CD14-positive monocyte (primary cell): ENCODE measurements at regions not wholly inside any gene's neighbourhood (a gene's known extent, or its start where the extent isn't known, plus 50 kb on each side); places are given as distances from the start of the nearest gene placed in this dataset.

ENCODE experiments used
- DNase-seq, 3 donors: peaks; one replicate each; pipeline ENCODE4 v3.0.0-alpha.2; 2011 to 2022
- H2AFZ ChIP-seq: 2 replicates; pipeline ENCODE4 v1.6.0; 2012; ENCODE audit warnings: mild to moderate bottlenecking, low read depth, low read length, inconsistent platforms; ENCODE audit not compliant: insufficient read depth, poor library complexity, severe bottlenecking
- H3K27ac ChIP-seq, 2 donors: 1 replicate in 1 of 2; 2 replicates in 1 of 2; pipeline ENCODE4 v1.5.1; 2012 to 2013; ENCODE audit warnings: low read length in 2 of 2, control low read depth in 1 of 2, inconsistent platforms in 1 of 2, low read depth in 1 of 2, mild to moderate bottlenecking in 1 of 2
- H3K27me3 ChIP-seq, 2 donors: one replicate each; pipeline versions ENCODE4 v1.6.0 to v1.6.1; 2011 to 2013; ENCODE audit warnings: low read length in 2 of 2; ENCODE audit not compliant: control insufficient read depth in 2 of 2, insufficient read depth in 2 of 2
- H3K36me3 ChIP-seq, 2 donors: replicated peaks in 1 of 2; 1 replicate in 1 of 2; 2 replicates in 1 of 2; pipeline versions ENCODE4 v1.5.1 to v1.6.1; 2012 to 2013; ENCODE audit warnings: low read length in 2 of 2, control low read depth in 1 of 2, inconsistent platforms in 1 of 2, mild to moderate bottlenecking in 1 of 2; ENCODE audit not compliant: insufficient read depth in 2 of 2, control insufficient read depth in 1 of 2
- H3K4me1 ChIP-seq, 2 donors: 1 replicate in 1 of 2; 2 replicates in 1 of 2; pipeline versions ENCODE4 v1.5.1 to v1.6.1; 2012 to 2013; ENCODE audit warnings: low read length in 2 of 2, control low read depth in 1 of 2, inconsistent platforms in 1 of 2, mild to moderate bottlenecking in 1 of 2, moderate library complexity in 1 of 2; ENCODE audit not compliant: insufficient read depth in 2 of 2, control insufficient read depth in 1 of 2
- H3K4me2 ChIP-seq: replicated peaks from 2 replicates; pipeline ENCODE3; 2012; ENCODE audit warnings: low read length, moderate library complexity, mild to moderate bottlenecking; ENCODE audit not compliant: poor library complexity, severe bottlenecking; ENCODE audit errors: extremely low read depth
- H3K4me3 ChIP-seq, 3 experiments: fragments of 200-600 bp in 1 of 3; sonication (generic) in 1 of 3; replicated peaks in 1 of 3; 1 replicate in 2 of 3; 2 replicates in 1 of 3; pipeline ENCODE4 v1.5.1; 2011 to 2013; ENCODE audit warnings: low read length in 3 of 3, mild to moderate bottlenecking in 3 of 3, control low read depth in 2 of 3, low read depth in 2 of 3, inconsistent platforms in 1 of 3, moderate library complexity in 1 of 3
- H3K79me2 ChIP-seq: 2 replicates; pipeline ENCODE4 v1.6.0; 2012; ENCODE audit warnings: mild to moderate bottlenecking, control low read depth, inconsistent platforms, low read length, moderate library complexity; ENCODE audit not compliant: insufficient read depth
- H3K9ac ChIP-seq: 2 replicates; pipeline ENCODE4 v1.6.0; 2017; ENCODE audit warnings: low read length, mild to moderate bottlenecking; ENCODE audit not compliant: insufficient read depth, poor library complexity, severe bottlenecking
- H3K9me3 ChIP-seq, 2 donors: replicated peaks in 1 of 2; 1 replicate in 1 of 2; 2 replicates in 1 of 2; pipeline versions ENCODE4 v1.5.1 to v1.6.1; 2012 to 2013; ENCODE audit warnings: low read length in 2 of 2, control low read depth in 1 of 2; ENCODE audit not compliant: control insufficient read depth in 1 of 2, insufficient read depth in 1 of 2
- H4K20me1 ChIP-seq: 2 replicates; pipeline ENCODE4 v1.6.0; 2012; ENCODE audit warnings: mild to moderate bottlenecking, low read length, control low read depth, moderate library complexity; ENCODE audit not compliant: insufficient read depth
- H3K27ac Mint-ChIP-seq, 7 donors: one replicate each; pipeline ENCODE4 v1.8.0; 2020; ENCODE audit warnings: mild to moderate bottlenecking in 7 of 7, mixed read lengths in 7 of 7, moderate library complexity in 6 of 7, inconsistent platforms in 2 of 7
- H3K27me3 Mint-ChIP-seq, 3 donors: one replicate each; pipeline ENCODE4 v1.8.0; 2021 to 2022; ENCODE audit warnings: low read depth in 3 of 3, mild to moderate bottlenecking in 3 of 3, mixed read lengths in 3 of 3, moderate library complexity in 3 of 3, inconsistent platforms in 1 of 3
- H3K36me3 Mint-ChIP-seq, 2 donors: one replicate each; pipeline ENCODE4 v1.8.0; 2020; ENCODE audit warnings: mixed read lengths in 2 of 2, inconsistent platforms in 1 of 2, mild to moderate bottlenecking in 1 of 2
- H3K4me1 Mint-ChIP-seq: one replicate; pipeline ENCODE4 v1.8.0; 2020; ENCODE audit warnings: mild to moderate bottlenecking, mixed read lengths
- H3K4me3 Mint-ChIP-seq, 2 donors: one replicate each; pipeline ENCODE4 v1.8.0; 2020; ENCODE audit warnings: mild to moderate bottlenecking in 2 of 2, mixed read lengths in 2 of 2, moderate library complexity in 1 of 2
- H3K9me3 Mint-ChIP-seq, 7 donors: one replicate each; pipeline ENCODE4 v1.8.0; 2020 to 2022; ENCODE audit warnings: mixed read lengths in 7 of 7, mild to moderate bottlenecking in 6 of 7, moderate library complexity in 6 of 7, inconsistent platforms in 2 of 7
- WGBS: methylation state at CpG from one replicate; pipeline ENCODE4 v1.1.5; 2013; ENCODE audit warnings: missing lambda C conversion rate; ENCODE audit not compliant: insufficient coverage; 5-methylcytosine and 5-hydroxymethylcytosine counted together
- intact Hi-C, 2 donors: fragments of 100-400 bp; cut with micrococcal nuclease; formaldehyde crosslinking; loops; one replicate each; pipeline versions ENCODE4 v1.15.0 to v1.15.1; 2023
- TF ChIP-seq, protein P1 (sequence below): fragments of 200-600 bp; IDR thresholded peaks from one replicate; pipeline ENCODE4 v1.8.0; 2022; ENCODE audit warnings: antibody characterized with exemption, mild to moderate bottlenecking

DNA sequence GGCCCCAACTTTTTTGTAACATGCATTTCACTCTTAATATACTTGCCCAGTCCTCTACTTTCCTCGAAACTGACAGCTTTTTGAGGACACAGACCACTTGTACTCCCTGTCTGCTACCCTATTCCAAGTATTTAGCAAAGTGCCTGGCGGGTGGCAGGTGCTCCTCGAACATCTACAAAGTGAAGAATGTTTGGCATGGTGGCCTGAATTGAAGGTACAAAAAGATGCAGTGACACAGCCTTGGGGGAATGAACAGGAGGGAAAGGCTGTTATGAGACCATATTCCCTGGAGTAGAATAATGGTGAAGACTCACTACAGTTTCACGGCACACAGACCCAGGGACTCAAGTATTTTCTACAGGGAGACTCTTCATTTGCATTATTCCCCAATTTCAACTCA lies 590.9 kb downstream of the PRELID2 start:
- H3K9ac ChIP-seq = no peak overlapping the region
- no peak overlapping the region for H3K4me3 Mint-ChIP-seq
- intact Hi-C loops = no loop called here
- no peaks in the 10 kb centered on the region for H3K4me1 ChIP-seq
- H3K4me1 Mint-ChIP-seq = no peaks in the 10 kb centered on the region
- no peak overlapping the region for H2AFZ ChIP-seq
- H4K20me1 ChIP-seq = no peaks in the 10 kb centered on the region
- no peak overlapping the region for H3K4me2 ChIP-seq
- H3K9me3 Mint-ChIP-seq = peaks cover 0 to 1% (median 0%) of the 10 kb centered on the region in 7 donors
- H3K27me3 Mint-ChIP-seq = no peaks in the 10 kb centered on the region
- H3K27ac ChIP-seq = no peak overlapping the region
- TF ChIP-seq, protein P1, sequence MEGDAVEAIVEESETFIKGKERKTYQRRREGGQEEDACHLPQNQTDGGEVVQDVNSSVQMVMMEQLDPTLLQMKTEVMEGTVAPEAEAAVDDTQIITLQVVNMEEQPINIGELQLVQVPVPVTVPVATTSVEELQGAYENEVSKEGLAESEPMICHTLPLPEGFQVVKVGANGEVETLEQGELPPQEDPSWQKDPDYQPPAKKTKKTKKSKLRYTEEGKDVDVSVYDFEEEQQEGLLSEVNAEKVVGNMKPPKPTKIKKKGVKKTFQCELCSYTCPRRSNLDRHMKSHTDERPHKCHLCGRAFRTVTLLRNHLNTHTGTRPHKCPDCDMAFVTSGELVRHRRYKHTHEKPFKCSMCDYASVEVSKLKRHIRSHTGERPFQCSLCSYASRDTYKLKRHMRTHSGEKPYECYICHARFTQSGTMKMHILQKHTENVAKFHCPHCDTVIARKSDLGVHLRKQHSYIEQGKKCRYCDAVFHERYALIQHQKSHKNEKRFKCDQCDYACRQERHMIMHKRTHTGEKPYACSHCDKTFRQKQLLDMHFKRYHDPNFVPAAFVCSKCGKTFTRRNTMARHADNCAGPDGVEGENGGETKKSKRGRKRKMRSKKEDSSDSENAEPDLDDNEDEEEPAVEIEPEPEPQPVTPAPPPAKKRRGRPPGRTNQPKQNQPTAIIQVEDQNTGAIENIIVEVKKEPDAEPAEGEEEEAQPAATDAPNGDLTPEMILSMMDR = no peak
- H3K79me2 ChIP-seq = no peaks in the 10 kb centered on the region
- WGBS = 92% methylated on average over 3 of the region's 4 CpGs
- H3K27me3 ChIP-seq = no peaks in the 10 kb centered on the region
- no peaks in the 10 kb centered on the region for H3K36me3 ChIP-seq
- no peak overlapping the region for H3K27ac Mint-ChIP-seq
- no peak overlapping the region for H3K4me3 ChIP-seq
- no peak for DNase-seq
- H3K9me3 ChIP-seq = no peaks in the 10 kb centered on the region
- no peaks in the 10 kb centered on the region for H3K36me3 Mint-ChIP-seq

DNA sequence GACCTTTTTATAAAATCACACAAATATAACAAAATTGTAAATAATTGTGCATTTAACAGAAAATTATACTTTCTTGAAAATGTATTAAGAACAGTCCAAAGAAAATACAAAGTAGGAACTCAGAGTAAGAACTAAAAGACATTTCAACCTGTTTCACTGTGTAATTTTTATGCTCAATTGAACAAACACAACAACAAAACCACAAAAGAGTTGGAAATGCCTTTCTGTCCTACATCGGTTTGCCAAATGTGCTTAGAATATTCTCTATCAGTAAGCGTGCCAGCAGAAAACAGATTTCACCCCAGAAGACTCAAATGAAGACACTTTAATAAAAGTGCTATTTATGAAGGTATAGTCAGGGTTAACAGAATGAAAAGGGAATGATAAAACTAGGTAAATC lies 592.1 kb downstream of the PRELID2 start:
- WGBS = no CpG with 5 or more reads among the region's 2 CpGs
- H3K4me3 Mint-ChIP-seq = no peak overlapping the region
- H3K9me3 Mint-ChIP-seq = peaks cover 0 to 1% (median 0%) of the 10 kb centered on the region in 7 donors
- Histone ChIP-seq H4K20me1 (no peaks in the 10 kb centered on the region), H3K36me3 (no peaks in the 10 kb centered on the region), H3K4me2 (no peak overlapping the region), H3K4me3 (no peak overlapping the region), H3K9ac (no peak overlapping the region), H3K27me3 (no peaks in the 10 kb centered on the region), H2AFZ (no peak overlapping the region), H3K79me2 (no peaks in the 10 kb centered on the region), H3K4me1 (no peaks in the 10 kb centered on the region), H3K9me3 (no peaks in the 10 kb centered on the region), H3K27ac (no peak overlapping the region)
- intact Hi-C loops = no loop called here
- no peaks in the 10 kb centered on the region for H3K27me3 Mint-ChIP-seq
- TF ChIP-seq, protein P1 = no peak
- no peaks in the 10 kb centered on the region for H3K4me1 Mint-ChIP-seq
- no peak overlapping the region for H3K27ac Mint-ChIP-seq
- DNase-seq = no peak
- H3K36me3 Mint-ChIP-seq = no peaks in the 10 kb centered on the region
